Ishikawa (cell line): ENCODE measurements at regions not wholly inside any gene's neighbourhood (a gene's known extent, or its start where the extent isn't known, plus 50 kb on each side); places are given as distances from the start of the nearest gene placed in this dataset.

Experiments used
- CREB1 ChIP-seq: IDR thresholded peaks from 2 replicates; pipeline ENCODE4 v1.6.1; 2012; ENCODE audit warnings: low read depth
- EP300 ChIP-seq: IDR thresholded peaks from 2 replicates; pipeline ENCODE4 v1.6.1; 2012; ENCODE audit warnings: borderline replicate concordance
- FOXM1 ChIP-seq: IDR thresholded peaks from 2 replicates; pipeline ENCODE4 v1.6.1; 2012; ENCODE audit warnings: low read depth, borderline replicate concordance
- REST ChIP-seq: IDR thresholded peaks from 2 replicates; pipeline ENCODE4 v1.6.1; 2012; ENCODE audit warnings: low read depth, mild to moderate bottlenecking
- TCF12 ChIP-seq: IDR thresholded peaks from 2 replicates; pipeline ENCODE4 v1.6.1; 2012; ENCODE audit warnings: low read depth
- YY1 ChIP-seq: IDR thresholded peaks from 2 replicates; pipeline ENCODE4 v1.6.1; 2012; ENCODE audit warnings: low read depth
- ZBTB7A ChIP-seq: IDR thresholded peaks from 2 replicates; pipeline ENCODE4 v1.6.1; 2012; ENCODE audit warnings: low read depth
- TF ChIP-seq, protein P1 (sequence below): IDR thresholded peaks from 2 replicates; pipeline ENCODE4 v1.6.1; 2012

DNA sequence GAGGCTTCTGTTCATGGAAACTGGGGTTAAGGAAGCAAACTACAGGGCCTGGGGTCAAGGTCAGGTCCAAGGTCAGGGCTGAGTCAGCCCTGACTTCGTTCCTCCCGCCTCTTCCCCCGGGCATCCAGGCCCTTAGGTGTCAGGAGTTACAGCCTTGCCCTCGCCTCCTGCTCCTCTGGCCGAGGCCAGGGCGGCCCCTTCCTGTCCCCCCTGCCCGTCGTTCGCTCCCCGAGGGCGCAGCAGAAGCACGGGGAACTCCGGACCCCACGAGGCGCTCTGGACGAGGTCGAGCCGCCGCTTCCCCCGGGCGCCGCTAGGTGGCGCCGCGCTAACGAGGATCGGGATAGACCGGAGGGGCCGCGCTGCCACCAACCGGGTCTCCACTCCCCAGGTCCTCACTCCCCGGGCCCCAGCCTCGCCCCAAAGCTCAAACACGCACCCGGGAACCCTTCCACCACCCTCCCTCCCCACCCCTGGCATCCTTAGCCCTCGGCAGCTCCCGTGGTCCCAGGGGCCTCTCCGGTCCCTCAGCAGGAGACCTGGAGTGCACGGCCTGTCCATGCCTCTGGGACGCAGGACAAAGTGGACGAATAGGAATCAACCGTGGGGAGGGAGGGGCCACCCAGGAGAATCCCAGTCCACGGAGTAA, 59.2 kb upstream of the MYL10 start:
- TF ChIP-seq, protein P1, sequence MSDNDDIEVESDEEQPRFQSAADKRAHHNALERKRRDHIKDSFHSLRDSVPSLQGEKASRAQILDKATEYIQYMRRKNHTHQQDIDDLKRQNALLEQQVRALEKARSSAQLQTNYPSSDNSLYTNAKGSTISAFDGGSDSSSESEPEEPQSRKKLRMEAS = peak; percentile 53
- TF ChIP-seq YY1 (no peak), ZBTB7A (no peak), REST (no peak), FOXM1 (no peak), TCF12 (no peak), CREB1 (no peak), EP300 (no peak; the same call in 1 of the 2 replicates)
